HCT116 (cell line): ENCODE measurements at regions not wholly inside any gene's neighbourhood (a gene's known extent, or its start where the extent isn't known, plus 50 kb on each side); places are given as distances from the start of the nearest gene placed in this dataset.

Source experiments
- ATAC-seq: fragments of 200-7000 bp; cut with Tn5 transposase; 2 replicates; pipeline ENCODE4 v1.9.1; 2020; ENCODE audit warnings: mild to moderate bottlenecking, moderate library complexity
- BruUV-seq: library from RNA; stranded (reverse); fragments of 400-500 nt; replicated peaks from 2 replicates; lab custom pipeline; 2021; lab: Mats Ljungman, UMichigan
- CTCF ChIA-PET: fragments of 300-600 bp; sonication (Branson Sonifier 250); formaldehyde crosslinking; loops from one replicate; lab custom pipeline; 2021; ENCODE audit warnings: antibody characterized with exemption; lab: Charles Lee
- POLR2A ChIA-PET: fragments of 300-600, 350-600 bp; sonication (Branson Sonifier 250); formaldehyde crosslinking; loops from one replicate; lab custom pipeline; 2021; ENCODE audit warnings: antibody characterized with exemption; lab: Charles Lee
- RAD21 ChIA-PET, 2 experiments: fragments of 300-600 bp; sonication (Branson Sonifier 250); formaldehyde crosslinking; loops; one replicate each; lab custom pipeline; 2023; ENCODE audit warnings: low total read pairs in 2 of 2; ENCODE audit not compliant: uncharacterized antibody in 2 of 2, unreplicated experiment in 2 of 2, low non-redundant PET in 1 of 2; lab: Charles Lee
- DNase-seq: peaks from one replicate; pipeline ENCODE4 v3.0.0-alpha.2; 2010; ENCODE audit warnings: low read depth, low spot score
- H2AFZ ChIP-seq: fragments of 200-600 bp; shearing (Covaris generic), sonication (generic); 2 replicates; pipeline ENCODE4 v1.6.1; 2017; ENCODE audit warnings: low read depth, mixed run types, mixed read lengths, antibody characterized with exemption, low read length; ENCODE audit not compliant: poor library complexity, severe bottlenecking
- H3K27ac ChIP-seq: 2 replicates; pipeline ENCODE4 v1.5.1; 2012; ENCODE audit warnings: low read depth, low read length
- H3K27me3 ChIP-seq: fragments of 200-600 bp; sonication (generic); 2 replicates; pipeline ENCODE4 v1.6.1; 2016; ENCODE audit warnings: mixed run types, low read length, mixed read lengths; ENCODE audit not compliant: insufficient read depth
- H3K36me3 ChIP-seq, 2 experiments: fragments of 200-500 bp in 1 of 2; fragments of 200-600 bp in 1 of 2; sonication (Bioruptor generic) in 1 of 2; sonication (generic) in 1 of 2; 2 replicates each; pipeline versions ENCODE4 v1.5.1 to v1.6.1; 2014 to 2016; ENCODE audit warnings: low read length in 2 of 2, inconsistent platforms in 1 of 2, mixed read lengths in 1 of 2, mixed run types in 1 of 2; ENCODE audit not compliant: insufficient read depth in 2 of 2, control insufficient read depth in 1 of 2
- H3K4me1 ChIP-seq, 2 experiments: fragments of 200-600 bp in 1 of 2; sonication (generic) in 1 of 2; 2 replicates each; pipeline versions ENCODE4 v1.5.1 to v1.6.1; 2012 to 2017; ENCODE audit warnings: low read length in 2 of 2, inconsistent platforms in 1 of 2, mild to moderate bottlenecking in 1 of 2, mixed read lengths in 1 of 2, mixed run types in 1 of 2, moderate library complexity in 1 of 2; ENCODE audit not compliant: insufficient read depth in 2 of 2, control insufficient read depth in 1 of 2
- H3K4me2 ChIP-seq: fragments of 200-600 bp; sonication (generic); 2 replicates; pipeline ENCODE4 v1.6.1; 2017; ENCODE audit warnings: mixed run types, low read length, mixed read lengths
- H3K4me3 ChIP-seq, 2 experiments: fragments of 200-600 bp in 1 of 2; sonication (generic) in 1 of 2; replicated peaks in 1 of 2; 2 replicates each; pipeline ENCODE4 v1.5.1; 2011 to 2016; ENCODE audit warnings: low read length in 2 of 2, control low read depth in 1 of 2, low read depth in 1 of 2, mild to moderate bottlenecking in 1 of 2, mixed read lengths in 1 of 2, mixed run types in 1 of 2
- H3K79me2 ChIP-seq: fragments of 200-600 bp; sonication (generic); 2 replicates; pipeline ENCODE4 v1.6.1; 2017; ENCODE audit warnings: mild to moderate bottlenecking, mixed run types, low read length, moderate library complexity, mixed read lengths; ENCODE audit not compliant: insufficient read depth
- H3K9ac ChIP-seq: fragments of 200-600 bp; sonication (generic); 2 replicates; pipeline ENCODE4 v1.6.1; 2016; ENCODE audit warnings: low read length, mixed read lengths
- H3K9me2 ChIP-seq: fragments of 200-600 bp; sonication (generic), shearing (Covaris generic); 2 replicates; pipeline ENCODE4 v1.6.1; 2017; ENCODE audit warnings: mixed run types, mild to moderate bottlenecking, moderate library complexity; ENCODE audit not compliant: insufficient read depth
- H3K9me3 ChIP-seq, 2 experiments: fragments of 200-500 bp in 1 of 2; fragments of 200-600 bp in 1 of 2; sonication (Bioruptor generic) in 1 of 2; sonication (generic) in 1 of 2; 2 replicates each; pipeline ENCODE4 v1.6.1; 2014 to 2017; ENCODE audit warnings: low read length in 2 of 2, mixed read lengths in 2 of 2, inconsistent platforms in 1 of 2, low read depth in 1 of 2, mild to moderate bottlenecking in 1 of 2, mixed run types in 1 of 2, moderate library complexity in 1 of 2; ENCODE audit not compliant: control insufficient read depth in 1 of 2, insufficient read depth in 1 of 2
- H4K20me1 ChIP-seq: fragments of 200-600 bp; sonication (generic), shearing (Covaris generic); 2 replicates; pipeline ENCODE4 v1.6.1; 2017; ENCODE audit warnings: mixed run types, mild to moderate bottlenecking, moderate library complexity; ENCODE audit not compliant: insufficient read depth
- CTCF ChIP-seq, 3 experiments: fragments of 200-600 bp in 1 of 3; sonication (generic) in 1 of 3; IDR thresholded peaks in 2 of 3; conservative IDR thresholded peaks in 1 of 3; 2 replicates each; pipeline ENCODE4 v1.5.1; 2012 to 2017; ENCODE audit warnings: low read depth in 2 of 3, low read length in 2 of 3, antibody characterized with exemption in 1 of 3, borderline replicate concordance in 1 of 3, control low read depth in 1 of 3, mild to moderate bottlenecking in 1 of 3, mixed read lengths in 1 of 3, mixed run types in 1 of 3, moderate library complexity in 1 of 3; ENCODE audit not compliant: insufficient read depth in 1 of 3
- EGR1 ChIP-seq: IDR thresholded peaks from 2 replicates; pipeline ENCODE4 v1.6.1; 2012; ENCODE audit warnings: low read depth
- ELF1 ChIP-seq: IDR thresholded peaks from 2 replicates; pipeline ENCODE4 v1.6.1; 2012; ENCODE audit warnings: low read depth, borderline replicate concordance
- EZH2 ChIP-seq: fragments of 200-600 bp; sonication (generic); IDR thresholded peaks from 2 replicates; pipeline ENCODE4 v1.6.1; 2017; ENCODE audit warnings: antibody characterized with exemption, mixed run types
- EZH2phosphoT487 ChIP-seq: fragments of 200-600 bp; IDR thresholded peaks from 2 replicates; pipeline ENCODE4 v1.6.1; 2018; ENCODE audit warnings: antibody characterized with exemption, borderline replicate concordance
- FOSL1 ChIP-seq: IDR thresholded peaks from 2 replicates; pipeline ENCODE4 v1.6.1; 2012; ENCODE audit warnings: low read depth
- POLR2AphosphoS5 ChIP-seq: IDR thresholded peaks from 2 replicates; pipeline ENCODE4 v1.6.1; 2011; ENCODE audit warnings: mild to moderate bottlenecking, low read depth, low read length, moderate library complexity
- RAD21 ChIP-seq: IDR thresholded peaks from 2 replicates; pipeline ENCODE4 v1.6.1; 2012; ENCODE audit warnings: low read depth, mild to moderate bottlenecking
- SP1 ChIP-seq: IDR thresholded peaks from 2 replicates; pipeline ENCODE4 v1.6.1; 2012; ENCODE audit warnings: low read depth
- TCF7L2 ChIP-seq: IDR thresholded peaks from 2 replicates; pipeline ENCODE4 v1.7.0; 2011; ENCODE audit warnings: borderline replicate concordance, inconsistent platforms; ENCODE audit not compliant: insufficient read depth, insufficient read length; ENCODE audit errors: extremely low read depth
- YY1 ChIP-seq: IDR thresholded peaks from 2 replicates; pipeline ENCODE4 v1.6.1; 2011; ENCODE audit warnings: low read length, low read depth, moderate library complexity, mild to moderate bottlenecking; ENCODE audit not compliant: insufficient replicate concordance; ENCODE audit errors: extremely low read depth
- ZBTB33 ChIP-seq: IDR thresholded peaks from 2 replicates; pipeline ENCODE4 v1.6.1; 2011; ENCODE audit warnings: mild to moderate bottlenecking, low read length, moderate library complexity; ENCODE audit not compliant: insufficient replicate concordance; ENCODE audit errors: extremely low read depth
- ZFX ChIP-seq: fragments of 450-650 bp; IDR thresholded peaks from 2 replicates; pipeline ENCODE4 v1.6.1; 2017
- ZNF274 ChIP-seq: fragments of 200-500 bp; sonication (Bioruptor generic); IDR thresholded peaks from 2 replicates; pipeline ENCODE4 v1.6.1; 2014; ENCODE audit warnings: mild to moderate bottlenecking, low read depth, low read length, inconsistent platforms
- intact Hi-C: fragments of 100-400 bp; cut with micrococcal nuclease; formaldehyde crosslinking; loops from 2 replicates; pipeline ENCODE4 v1.10.0; 2022

- POLR2A ChIA-PET, result no interaction called here
- H3K27me3 ChIP-seq, result no peaks in the 10 kb centered on the region
- no peak overlapping the region for H3K4me3 ChIP-seq
- H4K20me1 ChIP-seq, result no peaks in the 10 kb centered on the region
- no TSS peak for BruUV-seq
- no peak for DNase-seq
- H3K9me3 ChIP-seq, result no peaks in the 10 kb centered on the region
- no peak overlapping the region for H2AFZ ChIP-seq
- no peak for TF ChIP-seq EZH2phosphoT487
- no peak for TF ChIP-seq CTCF (IDR thresholded peaks at IDR 0.05 in 2 of 3, conservative IDR thresholded peaks at IDR 0.05 in 1 of 3; ENCODE audit: borderline replicate concordance in 1 of 3, insufficient read depth in 1 of 3, low read depth in 2 of 3, low read length in 2 of 3)
- TF ChIP-seq ZFX, result no peak
- H3K27ac ChIP-seq, result no peak overlapping the region
- H3K9ac ChIP-seq, result no peak overlapping the region
- intact Hi-C loops, result no loop called here
- CTCF ChIA-PET, result no interaction called here
- H3K79me2 ChIP-seq, result no peaks in the 10 kb centered on the region
- no peak overlapping the region for H3K4me2 ChIP-seq
- RAD21 ChIA-PET, result no interaction called here
- H3K9me2 ChIP-seq, result no peaks in the 10 kb centered on the region
- no peak for ATAC-seq
- no peaks in the 10 kb centered on the region for H3K4me1 ChIP-seq
- no peaks in the 10 kb centered on the region for H3K36me3 ChIP-seq
Observed at GRCh38 chr4:22174640-22175039, 226.1 kb upstream of the KCNIP4 start.

DNA sequence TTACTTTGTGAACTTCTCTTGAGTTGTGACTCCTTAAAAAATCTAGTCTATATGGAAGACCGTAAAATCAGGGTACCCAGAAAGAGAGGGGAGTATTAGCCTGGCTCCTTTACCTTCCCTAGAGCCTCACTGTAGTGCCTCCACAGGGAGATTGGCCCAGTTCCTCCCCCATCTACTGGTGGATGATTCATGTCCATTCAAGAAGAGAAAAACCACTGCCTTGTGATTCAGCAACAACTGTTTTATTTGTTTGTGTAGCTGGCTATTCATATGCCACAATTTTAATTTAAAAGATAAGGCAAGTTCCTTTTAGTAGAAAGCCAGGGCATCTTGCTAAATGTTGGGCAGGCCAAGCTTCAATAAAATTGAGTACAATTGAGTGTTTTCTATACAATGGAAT is 221.8 kb upstream of the KCNIP4 start:
- H3K9ac ChIP-seq, result no peak overlapping the region
- H2AFZ ChIP-seq, result no peak overlapping the region
- ChIA-PET CTCF (no interaction called here), POLR2A (no interaction called here), RAD21 (no interaction called here)
- no TSS peak for BruUV-seq
- no peaks in the 10 kb centered on the region for H3K4me1 ChIP-seq
- no peak overlapping the region for H3K4me2 ChIP-seq
- H3K9me2 ChIP-seq, result no peaks in the 10 kb centered on the region
- no peaks in the 10 kb centered on the region for H3K27me3 ChIP-seq
- H3K9me3 ChIP-seq, result no peaks in the 10 kb centered on the region
- H3K79me2 ChIP-seq, result no peaks in the 10 kb centered on the region
- no peak for DNase-seq
- no peak overlapping the region for H3K4me3 ChIP-seq
- H3K36me3 ChIP-seq, result no peaks in the 10 kb centered on the region
- intact Hi-C loops, result no loop called here
- H3K27ac ChIP-seq, result no peak overlapping the region
- no peaks in the 10 kb centered on the region for H4K20me1 ChIP-seq
- no peak for ATAC-seq
- no peak for TF ChIP-seq POLR2AphosphoS5
- no peak for TF ChIP-seq CTCF (IDR thresholded peaks at IDR 0.05 in 2 of 3, conservative IDR thresholded peaks at IDR 0.05 in 1 of 3; ENCODE audit: borderline replicate concordance in 1 of 3, insufficient read depth in 1 of 3, low read depth in 2 of 3, low read length in 2 of 3)
- TF ChIP-seq EZH2phosphoT487, result no peak
- TF ChIP-seq ZBTB33, result no peak
- TF ChIP-seq YY1, result no peak
- TF ChIP-seq TCF7L2, result no peak
- no peak for TF ChIP-seq EGR1
- no peak for TF ChIP-seq SP1
- TF ChIP-seq RAD21, result no peak
- no peak for TF ChIP-seq EZH2
- no peak for TF ChIP-seq ZNF274
- no peak for TF ChIP-seq ELF1
- no peak for TF ChIP-seq FOSL1
